ENCODE measurements at regions not wholly inside any gene's neighbourhood (a gene's known extent, or its start where the extent isn't known, plus 50 kb on each side); places are given as distances from the start of the nearest gene placed in this dataset.

GRCh38 chr12:77577791-77578190, 252.9 kb upstream of the NAV3 start:
- H3K23ac ChIP-seq (ENCODE audit: insufficient read length, low read depth, low read length) = no peak overlapping the region
- no peak for TF ChIP-seq CTCF (conservative IDR thresholded peaks at IDR 0.05)
- H3K4ac ChIP-seq (ENCODE audit: low read depth, low read length) = no peak overlapping the region
- H3K9me3 ChIP-seq (ENCODE audit: control insufficient read depth, low read depth, low read length) = no peaks in the 10 kb centered on the region
- no peak for DNase-seq
- no peak overlapping the region for H3K27ac Mint-ChIP-seq
- no peaks in the 10 kb centered on the region for H3K9me3 Mint-ChIP-seq
- H3K14ac ChIP-seq (ENCODE audit: insufficient read depth, low read length) = no peak overlapping the region
- no peak overlapping the region for H3K4me3 Mint-ChIP-seq
- H2BK120ac ChIP-seq (ENCODE audit: low read depth, low read length, poor library complexity, severe bottlenecking) = no peak overlapping the region
- no peaks in the 10 kb centered on the region for H3K23me2 ChIP-seq (ENCODE audit: insufficient read length, low read depth, low read length, poor library complexity, severe bottlenecking)
- no peak overlapping the region for H2BK15ac ChIP-seq (ENCODE audit: low read depth, low read length)
- H3K18ac ChIP-seq (ENCODE audit: insufficient read length, low read depth, low read length) = no peak overlapping the region
- no peak overlapping the region for H2BK20ac ChIP-seq (ENCODE audit: low read depth, low read length, poor library complexity, severe bottlenecking)
- H3K27ac ChIP-seq (ENCODE audit: insufficient read length, low read depth, low read length) = no peak overlapping the region
- no peak overlapping the region for H3K4me2 ChIP-seq (ENCODE audit: insufficient read depth, insufficient read length, low read length)
- no peak overlapping the region for H4K5ac ChIP-seq (ENCODE audit: insufficient read length, low read depth, low read length)
- WGBS (ENCODE audit: extremely low coverage, insufficient read length, low lambda C conversion rate) = no CpG with 5 or more reads among the region's 1 CpG
- H2BK5ac ChIP-seq (ENCODE audit: insufficient read length, low read length) = no peak overlapping the region
- H3K9ac ChIP-seq (ENCODE audit: extremely low read depth, insufficient read length, low read length) = no peak overlapping the region
- H3K27me3 Mint-ChIP-seq (ENCODE audit: low read depth) = no peaks in the 10 kb centered on the region
- H4K8ac ChIP-seq (replicated peaks; ENCODE audit: insufficient read length, low read depth, low read length) = no peak overlapping the region
- H3T11ph ChIP-seq (ENCODE audit: low read length) = no peak overlapping the region
- H3K4me1 Mint-ChIP-seq = no peaks in the 10 kb centered on the region
- H2AFZ ChIP-seq (ENCODE audit: low read length) = no peak overlapping the region
- no peak overlapping the region for H3K56ac ChIP-seq (ENCODE audit: insufficient read length, low read depth, low read length)
- no peak overlapping the region for H2AK5ac ChIP-seq (ENCODE audit: insufficient read length, low read length)
- H3K4me1 ChIP-seq (ENCODE audit: insufficient read depth, low read length) = no peaks in the 10 kb centered on the region
- no peaks in the 10 kb centered on the region for H3K27me3 ChIP-seq (ENCODE audit: insufficient read depth, low read length)
- no peaks in the 10 kb centered on the region for H3K79me2 ChIP-seq (ENCODE audit: insufficient read depth, low read length)
- H4K91ac ChIP-seq (ENCODE audit: insufficient read length, low read depth, low read length) = no peak overlapping the region
- H3K36me3 Mint-ChIP-seq (ENCODE audit: insufficient read depth in 1 of 3, low read depth in 3 of 3) = no peaks in the 10 kb centered on the region
- H2BK12ac ChIP-seq (ENCODE audit: insufficient read length, low read depth, low read length) = no peak overlapping the region
- H3K79me1 ChIP-seq (ENCODE audit: insufficient read depth, low read depth, low read length, poor library complexity, severe bottlenecking) = no peaks in the 10 kb centered on the region
- no peaks in the 10 kb centered on the region for H4K20me1 ChIP-seq (ENCODE audit: control insufficient read depth, insufficient read depth, insufficient read length)
